ENCODE measurements at regions not wholly inside any gene's neighbourhood (a gene's known extent, or its start where the extent isn't known, plus 50 kb on each side); places are given as distances from the start of the nearest gene placed in this dataset.

DNA sequence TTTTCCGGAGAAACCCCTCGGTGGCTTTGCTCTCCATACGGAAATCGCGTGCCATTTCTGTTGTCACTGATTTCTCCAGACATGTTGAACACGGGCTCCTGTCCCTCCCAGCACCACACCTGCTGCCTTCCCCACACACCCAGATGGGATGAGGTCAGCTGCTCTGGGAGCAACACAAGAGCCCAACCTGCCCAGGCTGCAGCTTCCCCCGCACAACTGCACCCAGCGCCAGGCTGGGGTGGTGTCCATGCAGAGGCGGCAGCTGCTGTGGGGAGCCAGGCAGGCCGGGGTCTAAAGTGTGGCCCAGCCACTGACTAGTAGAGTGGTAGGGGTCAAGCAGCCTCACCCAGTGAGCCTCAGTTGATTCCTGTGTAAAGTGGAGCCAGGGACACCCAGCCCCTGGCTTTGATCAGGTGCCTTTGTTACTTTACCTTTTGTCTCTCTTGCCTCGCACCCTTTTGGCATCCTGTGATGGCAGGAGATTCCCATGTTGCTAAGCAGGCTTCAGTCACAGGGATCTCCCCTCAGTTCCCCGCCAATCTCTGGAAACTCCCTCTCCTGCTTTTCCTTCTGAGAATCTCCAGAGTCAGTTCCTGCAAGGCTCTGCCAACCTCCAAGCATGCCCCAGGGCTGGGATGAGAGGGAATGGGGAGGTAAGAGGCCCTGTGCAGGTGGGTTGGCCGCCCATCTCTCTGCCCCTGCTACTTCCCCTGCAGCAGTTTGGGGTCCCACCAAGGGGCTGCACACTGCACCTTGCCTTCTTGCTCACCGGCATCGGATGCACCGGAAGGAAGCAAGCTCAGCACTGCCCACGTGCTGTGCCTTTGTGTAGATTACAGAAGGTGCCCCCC lies 91.8 kb upstream of the ALDH1A3 start:
- TF ChIP-seq POLR2AphosphoS5 (IDR thresholded peaks at IDR 0.05; ENCODE audit: low read depth, low read length) (no peak), TAF1 (IDR thresholded peaks at IDR 0.05; ENCODE audit: borderline replicate concordance, insufficient read depth, low read length) (no peak), SIN3A (IDR thresholded peaks at IDR 0.05; ENCODE audit: borderline replicate concordance, insufficient read depth, low read length) (no peak)
- TF ChIP-seq, protein P1, sequence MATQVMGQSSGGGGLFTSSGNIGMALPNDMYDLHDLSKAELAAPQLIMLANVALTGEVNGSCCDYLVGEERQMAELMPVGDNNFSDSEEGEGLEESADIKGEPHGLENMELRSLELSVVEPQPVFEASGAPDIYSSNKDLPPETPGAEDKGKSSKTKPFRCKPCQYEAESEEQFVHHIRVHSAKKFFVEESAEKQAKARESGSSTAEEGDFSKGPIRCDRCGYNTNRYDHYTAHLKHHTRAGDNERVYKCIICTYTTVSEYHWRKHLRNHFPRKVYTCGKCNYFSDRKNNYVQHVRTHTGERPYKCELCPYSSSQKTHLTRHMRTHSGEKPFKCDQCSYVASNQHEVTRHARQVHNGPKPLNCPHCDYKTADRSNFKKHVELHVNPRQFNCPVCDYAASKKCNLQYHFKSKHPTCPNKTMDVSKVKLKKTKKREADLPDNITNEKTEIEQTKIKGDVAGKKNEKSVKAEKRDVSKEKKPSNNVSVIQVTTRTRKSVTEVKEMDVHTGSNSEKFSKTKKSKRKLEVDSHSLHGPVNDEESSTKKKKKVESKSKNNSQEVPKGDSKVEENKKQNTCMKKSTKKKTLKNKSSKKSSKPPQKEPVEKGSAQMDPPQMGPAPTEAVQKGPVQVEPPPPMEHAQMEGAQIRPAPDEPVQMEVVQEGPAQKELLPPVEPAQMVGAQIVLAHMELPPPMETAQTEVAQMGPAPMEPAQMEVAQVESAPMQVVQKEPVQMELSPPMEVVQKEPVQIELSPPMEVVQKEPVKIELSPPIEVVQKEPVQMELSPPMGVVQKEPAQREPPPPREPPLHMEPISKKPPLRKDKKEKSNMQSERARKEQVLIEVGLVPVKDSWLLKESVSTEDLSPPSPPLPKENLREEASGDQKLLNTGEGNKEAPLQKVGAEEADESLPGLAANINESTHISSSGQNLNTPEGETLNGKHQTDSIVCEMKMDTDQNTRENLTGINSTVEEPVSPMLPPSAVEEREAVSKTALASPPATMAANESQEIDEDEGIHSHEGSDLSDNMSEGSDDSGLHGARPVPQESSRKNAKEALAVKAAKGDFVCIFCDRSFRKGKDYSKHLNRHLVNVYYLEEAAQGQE (IDR thresholded peaks at IDR 0.05; ENCODE audit: insufficient read depth in 1 of 2, low read depth in 2 of 2, low read length in 2 of 2) = no peak
